ENCODE measurements at regions not wholly inside any gene's neighbourhood (a gene's known extent, or its start where the extent isn't known, plus 50 kb on each side); places are given as distances from the start of the nearest gene placed in this dataset.

DNA sequence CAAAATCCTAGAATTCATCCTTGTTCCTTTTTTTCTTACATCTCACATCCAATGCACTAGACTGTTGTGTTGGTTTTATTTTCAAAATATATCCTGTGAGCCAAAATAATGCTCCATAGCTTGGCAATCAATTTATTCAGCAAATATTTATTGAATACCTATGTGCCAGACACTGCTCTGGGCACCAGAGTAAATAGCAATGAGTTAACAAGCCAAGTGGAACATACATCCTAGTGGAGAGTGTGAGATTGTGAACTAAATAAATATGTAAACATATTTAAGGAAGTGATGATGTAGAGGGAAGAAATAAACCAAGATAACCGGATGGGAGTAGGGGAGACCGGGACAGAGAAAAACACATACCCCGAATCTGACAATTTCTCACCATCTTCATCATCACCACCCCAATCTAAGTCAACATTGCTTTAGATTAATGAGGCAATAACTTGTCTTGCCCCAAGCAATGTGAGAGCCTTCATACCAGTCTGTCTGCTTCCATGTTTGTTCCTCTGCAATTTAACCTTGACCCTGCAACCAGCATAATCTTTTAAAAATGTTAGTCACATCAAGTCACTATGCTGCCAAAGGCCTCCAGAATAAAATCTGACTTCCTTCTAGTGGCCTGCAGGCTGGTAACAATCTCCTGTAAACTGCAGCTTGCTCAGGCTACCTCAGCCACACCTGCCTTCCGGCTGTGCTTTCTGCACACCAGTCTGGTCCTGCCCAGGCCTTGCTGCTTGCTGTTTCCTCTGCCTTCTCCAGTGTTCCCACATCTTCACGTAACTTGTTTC, 199.2 kb downstream of the DLEU7 start:
- no peak for TF ChIP-seq EZH2phosphoT487 (IDR thresholded peaks at IDR 0.05; ENCODE audit: insufficient read depth, low read depth)
- no peak for TF ChIP-seq EZH2 (IDR thresholded peaks at IDR 0.05; ENCODE audit: insufficient read depth, poor library complexity, severe bottlenecking)

Measured in GM23248 (cell line).